Heart left ventricle (tissue), 13 donors: ENCODE measurements at regions not wholly inside any gene's neighbourhood (a gene's known extent, or its start where the extent isn't known, plus 50 kb on each side); places are given as distances from the start of the nearest gene placed in this dataset.

Experiments
- POLR2A ChIP-seq, 2 donors: fragments of 450-650 bp; IDR thresholded peaks; one replicate each; pipeline ENCODE4 v1.6.1; 2017; ENCODE audit warnings: antibody characterized with exemption in 2 of 2, mild to moderate bottlenecking in 2 of 2, moderate library complexity in 2 of 2
- TF ChIP-seq, protein P1 (sequence below), 12 donors: fragments of 200-600 bp; sonication (generic) in 4 of 12; IDR thresholded peaks; one replicate each; pipeline versions ENCODE4 v1.5.0 to v1.8.0; 2018 to 2022; ENCODE audit warnings: antibody characterized with exemption in 12 of 12, mild to moderate bottlenecking in 5 of 12
- donor health status: ischemic (EF 13 %, LVEDD 7.1; RV severe dilation, severe dysfunction).
- donor health status: DM: no; HTN: yes; CAD: no.
- donor health status: DM: no; HTN: no; CAD: no.
- donor health status: ischemic (EF 25% LVEDD 6.9; RV normal size, moderate dysfunction).
- donor health status: ischemic (EF 25% LVEDD 5.7; RV mildly dilated, moderate dysfunction).
- donor health status: ischemic (EF 35%, LVEDD 5.7; RV mildly dilated, moderate dysfunction).
- donor health status: nonischemic (EF 11% LVEDD 7.7; RV severe dilation, severe dysfunction).
- donor health status: DM: yes; HTN: yes; CAD: no.
- donor health status: PGD.
- donor health status: ischemic (EF 29% LVEDD 5.4; RV normal size, mild dysfunction).
- donor health status: nonischemic (EF 23%, LVEDD 6.1; RV moderate dilation, normal function).

GRCh38 chr6:127058936-127059335 lies 59.5 kb upstream of the RSPO3 start:
- TF ChIP-seq, protein P1, sequence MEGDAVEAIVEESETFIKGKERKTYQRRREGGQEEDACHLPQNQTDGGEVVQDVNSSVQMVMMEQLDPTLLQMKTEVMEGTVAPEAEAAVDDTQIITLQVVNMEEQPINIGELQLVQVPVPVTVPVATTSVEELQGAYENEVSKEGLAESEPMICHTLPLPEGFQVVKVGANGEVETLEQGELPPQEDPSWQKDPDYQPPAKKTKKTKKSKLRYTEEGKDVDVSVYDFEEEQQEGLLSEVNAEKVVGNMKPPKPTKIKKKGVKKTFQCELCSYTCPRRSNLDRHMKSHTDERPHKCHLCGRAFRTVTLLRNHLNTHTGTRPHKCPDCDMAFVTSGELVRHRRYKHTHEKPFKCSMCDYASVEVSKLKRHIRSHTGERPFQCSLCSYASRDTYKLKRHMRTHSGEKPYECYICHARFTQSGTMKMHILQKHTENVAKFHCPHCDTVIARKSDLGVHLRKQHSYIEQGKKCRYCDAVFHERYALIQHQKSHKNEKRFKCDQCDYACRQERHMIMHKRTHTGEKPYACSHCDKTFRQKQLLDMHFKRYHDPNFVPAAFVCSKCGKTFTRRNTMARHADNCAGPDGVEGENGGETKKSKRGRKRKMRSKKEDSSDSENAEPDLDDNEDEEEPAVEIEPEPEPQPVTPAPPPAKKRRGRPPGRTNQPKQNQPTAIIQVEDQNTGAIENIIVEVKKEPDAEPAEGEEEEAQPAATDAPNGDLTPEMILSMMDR (IDR thresholded peaks at IDR 0.05) = no peak
- TF ChIP-seq POLR2A (IDR thresholded peaks at IDR 0.05) = no peak
